ENCODE measurements at regions not wholly inside any gene's neighbourhood (a gene's known extent, or its start where the extent isn't known, plus 50 kb on each side); places are given as distances from the start of the nearest gene placed in this dataset.

GRCh38 chr3:141669434-141669833 is 68.7 kb upstream of the RNF7 start:
- Mint-ChIP-seq H3K4me1 (no peaks in the 10 kb centered on the region), H3K4me3 (no peak overlapping the region), H3K9me3 (peaks cover 16 to 17% of the 10 kb centered on the region in 2 donors), H3K27ac (no peak overlapping the region), H3K27me3 (peaks cover 16% of the 10 kb centered on the region)
- no peak for DNase-seq
- ATAC-seq = no peak

- no peak for DNase-seq
- Mint-ChIP-seq H3K4me1 (peaks cover 6% of the 10 kb centered on the region), H3K9me3 (peaks cover 0 to 4% of the 10 kb centered on the region in 2 donors), H3K27ac (no peak overlapping the region), H3K27me3 (no peaks in the 10 kb centered on the region), H3K4me3 (no peak overlapping the region)
- no peak for ATAC-seq
These were observed 60.4 kb upstream of the RNF7 start for GRCh38 chr3:141677701-141678100.

GRCh38 chr3:141680620-141681389 is 57.3 kb upstream of the RNF7 start:
- DNase-seq (no peak), ATAC-seq (no peak)
- Mint-ChIP-seq H3K4me1 (peaks cover 6% of the 10 kb centered on the region), H3K9me3 (peaks cover 0 to 4% of the 10 kb centered on the region in 2 donors), H3K27me3 (no peaks in the 10 kb centered on the region), H3K4me3 (no peak overlapping the region), H3K27ac (no peak overlapping the region)

- Mint-ChIP-seq H3K4me3 (no peak overlapping the region), H3K9me3 (peaks cover 0 to 4% of the 10 kb centered on the region in 2 donors), H3K4me1 (peaks cover 12% of the 10 kb centered on the region), H3K27me3 (no peaks in the 10 kb centered on the region), H3K27ac (no peak overlapping the region)
- DNase-seq (no peak), ATAC-seq (no peak)
These were observed 56.7 kb upstream of the RNF7 start for GRCh38 chr3:141681390-141681780.

- Mint-ChIP-seq H3K9me3 (peaks cover 0 to 4% of the 10 kb centered on the region in 2 donors), H3K27ac (no peak overlapping the region), H3K4me1 (peaks cover 18% of the 10 kb centered on the region), H3K27me3 (no peaks in the 10 kb centered on the region), H3K4me3 (no peak overlapping the region)
- no peak for DNase-seq
- ATAC-seq = no peak
These were observed 56.1 kb upstream of the RNF7 start for GRCh38 chr3:141682007-141682406.

- no peak for DNase-seq
- Mint-ChIP-seq H3K4me3 (no peak overlapping the region), H3K4me1 (peaks cover 20% of the 10 kb centered on the region), H3K27me3 (no peaks in the 10 kb centered on the region), H3K9me3 (peaks cover 0 to 4% of the 10 kb centered on the region in 2 donors), H3K27ac (no peak overlapping the region)
- no peak for ATAC-seq
These were observed 55.2 kb upstream of the RNF7 start for GRCh38 chr3:141682921-141683320.

- Mint-ChIP-seq H3K4me1 (peaks cover 20% of the 10 kb centered on the region), H3K27me3 (no peaks in the 10 kb centered on the region), H3K27ac (peak overlapping the region in 1 of 2 donors; percentile 66), H3K4me3 (no peak overlapping the region), H3K9me3 (peaks cover 0 to under 1% of the 10 kb centered on the region in 2 donors)
- DNase-seq (no peak), ATAC-seq (no peak)
These were observed 53.3 kb upstream of the RNF7 start for GRCh38 chr3:141684758-141685157.

GRCh38 chr3:141686466-141687291 is 51.4 kb upstream of the RNF7 start:
- H3K9me3 Mint-ChIP-seq = no peaks in the 10 kb centered on the region
- peaks cover 18% of the 10 kb centered on the region for H3K4me1 Mint-ChIP-seq
- peak; percentile 72 for ATAC-seq
- H3K27me3 Mint-ChIP-seq = no peaks in the 10 kb centered on the region
- DNase-seq = no peak
- H3K27ac Mint-ChIP-seq = peak overlapping the region; percentile 92 to 96
- H3K4me3 Mint-ChIP-seq = peak overlapping the region; percentile 79 to 81

Data from stimulated activated naive CD8-positive, alpha-beta T cell treated with anti-CD3 and anti-CD28 coated beads, Interleukin-15, amount 100 ng/mL, for 72 hours (primary cell).